ENCODE measurements at regions not wholly inside any gene's neighbourhood (a gene's known extent, or its start where the extent isn't known, plus 50 kb on each side); places are given as distances from the start of the nearest gene placed in this dataset.

- TF ChIP-seq CTCF (IDR thresholded peaks at IDR 0.05; ENCODE audit: low read depth, low read length), result no peak
- no peak overlapping the region for H3K4me3 ChIP-seq (ENCODE audit: low read depth, low read length)
Measured at GRCh38 chr4:147312376-147313046, 168.4 kb upstream of the EDNRA start.

- no peak for TF ChIP-seq CTCF (IDR thresholded peaks at IDR 0.05; ENCODE audit: low read depth, low read length)
- no peak overlapping the region for H3K4me3 ChIP-seq (ENCODE audit: low read depth, low read length)
Measured at GRCh38 chr4:147313108-147313507, 167.8 kb upstream of the EDNRA start.

- H3K4me3 ChIP-seq (ENCODE audit: low read depth, low read length), result no peak overlapping the region
- no peak for TF ChIP-seq CTCF (IDR thresholded peaks at IDR 0.05; ENCODE audit: low read depth, low read length)
Measured at GRCh38 chr4:147318586-147318985, 162.3 kb upstream of the EDNRA start.

- H3K4me3 ChIP-seq (ENCODE audit: low read depth, low read length), result no peak overlapping the region
- TF ChIP-seq CTCF (IDR thresholded peaks at IDR 0.05; ENCODE audit: low read depth, low read length), result no peak
Measured at GRCh38 chr4:147325571-147325981, 155.3 kb upstream of the EDNRA start.

GRCh38 chr4:147326591-147326990 is 154.3 kb upstream of the EDNRA start:
- no peak overlapping the region for H3K4me3 ChIP-seq (ENCODE audit: low read depth, low read length)
- TF ChIP-seq CTCF (IDR thresholded peaks at IDR 0.05; ENCODE audit: low read depth, low read length), result no peak

- no peak for TF ChIP-seq CTCF (IDR thresholded peaks at IDR 0.05; ENCODE audit: low read depth, low read length)
- no peak overlapping the region for H3K4me3 ChIP-seq (ENCODE audit: low read depth, low read length)
Measured at GRCh38 chr4:147327322-147327721, 153.6 kb upstream of the EDNRA start.

- no peak for TF ChIP-seq CTCF (IDR thresholded peaks at IDR 0.05; ENCODE audit: low read depth, low read length)
- no peak overlapping the region for H3K4me3 ChIP-seq (ENCODE audit: low read depth, low read length)
Measured at GRCh38 chr4:147328189-147328588, 152.7 kb upstream of the EDNRA start.
